GM18873 (cell line): ENCODE measurements at regions not wholly inside any gene's neighbourhood (a gene's known extent, or its start where the extent isn't known, plus 50 kb on each side); places are given as distances from the start of the nearest gene placed in this dataset.

Source experiments
- ATAC-seq: cut with Tn5 transposase; IDR thresholded peaks from one replicate; pipeline ENCODE4 v1.9.1; 2021; ENCODE audit warnings: mild to moderate bottlenecking, moderate library complexity, moderate number of reproducible peaks; ENCODE audit not compliant: unreplicated experiment, low FRiP score

DNA sequence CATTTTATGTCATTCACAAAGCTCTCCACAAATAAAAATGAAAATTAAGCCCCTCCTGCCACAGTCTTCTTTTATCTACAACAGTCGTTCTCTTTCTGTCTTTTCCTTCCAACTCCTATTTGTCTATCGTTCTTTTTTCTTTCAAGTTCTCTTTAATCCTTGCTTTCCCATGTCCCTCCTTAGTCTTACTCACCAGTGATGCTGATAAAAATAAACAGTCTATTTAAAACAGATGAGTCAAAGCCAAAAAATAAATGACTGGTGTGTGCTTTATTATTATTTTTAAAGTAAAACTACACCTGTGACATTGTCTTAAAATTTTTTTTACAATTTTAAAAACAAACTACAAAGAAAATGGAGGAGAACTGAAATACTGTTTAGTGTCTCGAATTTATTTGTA, 137.1 kb upstream of the TMEM161B start:
- no peak for ATAC-seq

DNA sequence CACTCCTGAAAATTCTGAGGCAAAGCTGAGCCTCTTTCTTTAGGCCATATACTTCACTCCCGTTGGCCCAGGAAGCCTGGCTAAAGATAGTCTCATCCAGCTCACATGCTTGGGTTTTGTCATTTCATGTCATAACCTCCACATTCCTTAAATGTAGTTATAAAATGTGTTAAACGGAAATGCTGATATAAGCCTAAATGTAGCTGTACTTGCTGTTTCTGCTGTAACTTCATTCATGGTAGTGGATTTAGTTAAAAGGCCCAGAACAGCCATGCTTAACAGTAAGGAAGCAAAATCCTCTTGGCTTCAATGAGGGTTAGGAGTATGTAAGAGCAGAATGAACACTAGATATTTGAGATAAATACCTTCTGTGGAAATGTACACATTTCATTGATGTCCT, 135.8 kb upstream of the TMEM161B start:
- ATAC-seq = no peak

DNA sequence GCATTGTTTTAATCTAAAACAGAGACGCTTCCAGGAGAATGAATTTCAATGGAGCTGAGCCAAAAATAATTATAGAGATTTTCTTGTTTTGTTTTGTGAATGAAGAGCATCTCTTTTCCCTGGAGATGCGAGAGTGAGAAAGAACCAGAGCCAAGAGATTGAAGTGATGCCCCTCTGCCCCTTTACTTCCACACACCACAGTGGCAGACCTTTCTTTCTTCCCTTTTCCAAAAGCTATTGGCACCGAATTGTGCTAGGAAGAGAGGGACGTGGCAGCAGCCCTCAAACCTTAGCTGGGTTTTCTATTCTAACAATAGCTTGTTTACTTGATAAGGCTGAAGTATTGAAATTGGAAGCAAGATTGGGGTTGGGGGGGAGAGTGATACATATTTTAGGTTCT, 133.0 kb upstream of the TMEM161B start:
- ATAC-seq = no peak

DNA sequence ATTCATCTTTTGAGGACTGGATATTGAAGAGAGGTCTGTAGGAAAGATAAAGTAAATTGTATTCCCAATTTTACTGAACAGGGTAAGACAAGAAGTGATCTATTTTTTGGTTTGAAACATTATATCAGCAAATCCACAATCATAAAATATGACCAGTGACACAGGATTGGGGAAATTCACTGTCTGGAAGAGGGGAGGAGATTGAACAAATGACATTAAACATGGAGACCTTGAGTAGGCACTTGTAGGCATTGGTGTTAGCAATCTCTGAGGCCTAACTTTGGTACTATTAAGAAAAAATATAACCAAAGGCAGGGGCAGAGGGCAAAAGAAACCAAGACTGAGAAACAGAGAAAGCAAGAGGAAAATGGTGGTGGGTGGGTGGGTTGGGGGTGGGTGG, 132.6 kb upstream of the TMEM161B start:
- no peak for ATAC-seq

DNA sequence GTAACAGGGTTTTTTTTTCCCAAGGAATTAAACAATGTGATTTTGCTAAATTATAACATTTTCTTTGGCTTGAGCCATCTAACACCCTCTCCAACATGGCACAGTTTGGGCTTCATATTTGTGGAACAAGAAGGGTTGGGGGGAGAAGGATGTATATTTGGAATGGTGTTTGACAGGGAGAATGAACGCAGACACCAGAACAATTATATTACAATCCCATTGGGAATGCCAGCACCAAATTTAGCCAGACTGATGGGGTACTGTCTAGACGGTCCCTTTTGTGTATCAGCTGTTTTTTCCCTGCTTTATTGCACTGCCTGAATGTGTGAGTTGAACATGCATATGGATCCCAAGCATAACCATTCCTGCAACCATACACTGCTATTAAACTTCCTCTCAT, 130.9 kb upstream of the TMEM161B start:
- ATAC-seq = no peak

DNA sequence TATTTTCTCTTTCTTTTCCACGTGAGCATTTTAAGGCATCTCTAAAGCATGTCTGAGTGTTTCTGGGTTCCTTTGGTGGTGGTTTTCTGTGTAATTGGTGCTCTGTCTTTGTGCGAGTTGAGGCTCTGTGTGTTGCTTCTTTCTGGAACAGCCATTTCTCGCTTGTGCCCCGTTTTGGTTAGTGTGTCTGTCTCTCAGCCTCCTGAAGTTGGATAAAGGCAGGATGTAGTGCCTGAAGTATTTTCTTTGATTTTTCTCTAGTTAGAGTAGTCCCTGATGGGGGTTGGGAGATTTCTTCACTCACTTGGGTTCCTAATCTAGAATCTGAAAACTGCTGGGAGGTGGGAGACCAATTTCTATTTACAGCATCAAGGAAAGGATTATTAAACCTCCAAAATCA, 129.7 kb upstream of the TMEM161B start:
- ATAC-seq = no peak

DNA sequence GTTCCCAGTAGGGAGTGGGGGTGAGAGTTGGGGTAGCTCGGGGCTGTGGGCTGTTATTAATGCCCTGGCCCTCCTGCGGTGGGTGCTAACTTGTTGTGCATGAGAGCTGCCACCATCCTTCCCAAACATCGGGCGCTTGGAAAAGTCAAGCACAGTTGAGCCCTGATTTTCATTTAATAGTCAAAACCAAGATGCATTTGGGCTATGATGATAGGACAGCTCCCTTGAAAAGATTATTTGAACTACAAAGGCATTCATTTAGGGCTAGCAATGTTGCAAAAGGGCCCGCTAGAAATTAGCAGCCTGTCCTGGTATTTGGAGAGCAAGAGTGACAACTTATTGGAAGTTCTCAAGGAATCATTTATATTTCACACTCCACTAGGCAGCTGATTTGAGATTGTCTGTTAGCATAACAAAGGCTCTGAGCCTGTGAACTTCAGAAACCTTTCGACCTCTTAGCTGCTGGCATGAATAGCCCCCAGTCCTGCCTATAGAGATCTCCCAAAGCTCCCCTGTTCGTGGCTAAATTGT, 128.2 kb upstream of the TMEM161B start:
- ATAC-seq = no peak

DNA sequence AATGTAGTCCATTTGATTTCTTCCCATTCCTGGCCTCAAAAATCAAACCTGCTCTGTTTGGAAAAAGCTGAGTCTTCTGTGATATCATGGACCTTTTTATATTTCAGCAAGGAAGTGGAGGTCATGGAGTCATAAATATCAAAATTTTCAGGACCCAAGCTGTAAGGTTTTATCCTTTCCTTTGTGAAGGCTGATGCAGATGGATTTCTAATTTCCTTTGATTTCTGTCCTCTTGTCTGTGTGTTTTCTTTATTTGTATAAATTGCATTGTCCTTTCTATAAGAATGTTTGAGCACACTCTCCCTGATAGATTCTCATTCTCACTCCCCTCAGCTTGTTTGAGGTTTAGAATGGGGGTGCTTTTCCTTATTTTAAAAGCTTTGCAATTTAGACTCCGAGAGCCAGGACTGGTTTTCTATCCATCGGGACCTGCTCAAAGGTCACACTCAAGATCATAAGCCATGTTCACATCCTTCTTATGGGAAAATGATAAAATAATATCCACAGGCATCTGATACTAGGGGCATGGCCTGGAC, 127.4 kb upstream of the TMEM161B start:
- ATAC-seq = no peak

DNA sequence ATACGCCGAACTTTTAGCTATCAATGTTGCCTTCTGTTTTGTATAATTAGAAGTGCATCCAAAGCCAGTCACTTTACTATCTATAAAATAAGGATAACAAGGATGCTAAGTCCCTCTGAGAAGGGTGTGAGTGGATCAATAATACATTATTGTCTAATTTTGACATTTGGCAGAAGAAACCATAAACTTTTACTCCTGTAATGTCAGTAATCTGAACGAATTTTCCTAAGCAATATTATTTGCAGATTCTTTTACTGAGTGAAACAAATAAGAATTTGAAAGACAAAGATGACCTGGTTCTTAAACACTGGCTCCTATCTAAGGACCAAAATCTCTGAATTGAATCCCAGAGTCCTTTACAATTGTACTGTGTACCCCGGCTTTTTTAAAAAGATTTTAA, 126.6 kb upstream of the TMEM161B start:
- ATAC-seq = no peak

DNA sequence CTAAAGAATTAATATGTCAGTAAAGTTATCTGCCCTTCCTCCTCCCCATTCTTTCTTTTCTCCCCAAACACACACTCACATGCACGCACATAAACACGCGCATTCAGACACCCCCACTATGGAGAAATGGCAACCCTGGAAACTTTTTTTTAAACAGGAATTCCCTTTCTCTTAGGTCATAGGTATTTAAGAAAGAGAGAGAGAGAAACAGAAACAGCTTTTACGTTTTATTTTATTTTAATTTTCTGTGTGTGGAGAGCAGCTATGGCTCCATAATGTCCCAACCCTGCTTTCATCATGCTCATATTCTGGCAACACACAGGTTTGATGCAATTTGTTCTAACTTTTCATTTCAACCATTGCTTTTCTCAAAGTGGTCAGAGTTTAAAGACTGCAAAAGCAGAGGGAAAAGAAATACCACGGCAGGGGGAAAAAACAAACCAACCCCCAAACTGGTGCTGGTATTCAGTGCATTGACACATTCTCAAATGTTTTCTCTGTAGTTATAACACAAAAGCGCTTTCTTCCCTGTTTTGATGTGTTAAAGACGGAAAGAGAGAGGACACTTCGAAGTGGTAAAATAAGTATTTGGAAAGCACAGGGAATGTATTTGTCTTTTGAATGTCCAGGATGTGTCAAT, 126.0 kb upstream of the TMEM161B start:
- ATAC-seq = no peak

DNA sequence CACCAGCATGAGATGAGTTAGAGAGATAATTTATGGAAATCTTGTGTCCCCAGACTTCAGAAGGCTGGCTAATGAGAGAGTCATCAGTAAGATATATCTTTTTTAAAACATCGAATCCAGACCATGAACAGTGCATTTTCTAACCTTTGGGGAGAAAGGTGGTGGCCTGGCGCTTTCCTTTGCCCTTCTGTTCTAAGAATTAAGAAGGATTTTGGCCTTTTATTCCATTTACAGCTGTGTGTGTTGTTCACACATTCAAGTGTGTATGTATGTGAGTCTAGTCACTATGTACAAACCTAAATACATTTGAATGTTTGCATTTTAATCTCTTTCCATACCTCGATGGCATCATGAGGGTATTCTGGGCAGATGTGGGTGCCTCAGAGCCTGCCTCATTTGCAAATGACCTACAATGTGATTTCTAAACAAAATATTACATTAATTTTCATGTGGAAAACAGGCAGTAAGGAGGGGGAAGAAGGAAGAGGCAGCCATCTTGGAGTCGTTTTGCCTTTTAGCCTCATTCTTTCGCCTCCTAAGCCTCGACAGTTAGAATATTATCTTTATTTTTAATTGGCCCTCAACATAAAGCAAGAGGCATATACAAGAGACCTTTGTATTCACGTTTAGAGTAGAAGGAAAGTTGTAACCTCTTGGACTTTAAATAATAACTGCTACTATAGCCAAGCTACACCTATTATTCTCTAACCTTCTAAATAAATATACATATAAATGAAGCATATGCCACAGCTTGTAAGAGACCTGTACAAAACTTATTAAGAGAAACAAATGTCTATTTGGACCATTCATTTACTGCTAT, 125.3 kb upstream of the TMEM161B start:
- no peak for ATAC-seq

DNA sequence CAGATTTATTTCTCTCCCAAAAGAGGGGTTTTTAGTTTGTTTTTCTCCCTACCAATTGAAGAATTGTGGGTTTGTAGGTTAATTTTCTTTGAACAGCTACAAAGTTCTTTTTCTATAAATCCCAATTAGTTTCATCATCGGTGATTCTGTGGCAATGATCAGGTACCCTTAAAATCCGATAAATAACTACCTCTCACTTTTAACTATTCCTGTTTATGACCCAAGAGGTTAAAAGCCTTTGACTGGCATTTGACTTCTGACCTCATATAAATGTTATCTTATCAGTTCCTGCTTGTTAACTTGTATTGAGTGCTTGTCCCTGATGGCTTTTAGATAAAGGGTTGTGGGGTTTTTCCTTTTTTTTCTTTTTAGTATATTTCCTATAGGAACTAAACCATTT, 124.4 kb upstream of the TMEM161B start:
- ATAC-seq = no peak

DNA sequence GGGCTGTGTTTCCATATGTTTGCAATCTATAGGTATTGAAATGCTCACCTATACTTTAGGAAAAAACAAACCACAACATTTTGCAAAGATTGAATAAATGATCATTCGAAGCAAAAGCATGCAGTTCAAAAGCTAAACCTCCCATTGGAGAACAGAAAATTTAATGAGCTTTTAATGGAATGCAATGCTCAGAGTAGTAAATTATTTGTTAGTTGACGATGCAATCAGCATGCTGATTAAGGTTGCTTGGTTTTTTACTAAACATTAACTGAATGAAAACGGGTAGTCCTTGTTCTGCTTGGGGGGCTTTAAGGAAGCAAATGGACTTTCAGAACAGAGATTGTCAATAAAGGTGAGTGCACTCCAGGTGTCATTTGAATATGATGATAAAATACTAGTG, 123.3 kb upstream of the TMEM161B start:
- ATAC-seq = no peak

DNA sequence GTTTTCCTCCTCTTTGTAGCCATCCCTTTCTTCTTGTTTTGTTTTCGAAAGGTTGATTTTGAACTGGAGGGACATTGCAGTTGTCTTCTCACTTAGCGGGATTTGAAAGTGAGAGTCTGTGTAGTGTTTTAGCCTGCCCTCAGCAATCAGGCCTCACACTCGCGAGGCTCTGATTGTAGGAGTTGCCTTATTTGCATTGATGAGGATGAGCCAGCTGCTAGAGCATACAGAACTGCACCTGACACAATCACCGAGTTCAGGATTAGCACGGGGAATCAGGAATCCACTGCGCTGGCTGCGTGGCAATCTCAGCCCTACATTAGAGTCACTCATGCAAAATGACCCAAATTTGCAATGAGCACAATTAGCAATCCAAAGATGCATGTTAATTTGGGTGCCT, 122.5 kb upstream of the TMEM161B start:
- no peak for ATAC-seq

DNA sequence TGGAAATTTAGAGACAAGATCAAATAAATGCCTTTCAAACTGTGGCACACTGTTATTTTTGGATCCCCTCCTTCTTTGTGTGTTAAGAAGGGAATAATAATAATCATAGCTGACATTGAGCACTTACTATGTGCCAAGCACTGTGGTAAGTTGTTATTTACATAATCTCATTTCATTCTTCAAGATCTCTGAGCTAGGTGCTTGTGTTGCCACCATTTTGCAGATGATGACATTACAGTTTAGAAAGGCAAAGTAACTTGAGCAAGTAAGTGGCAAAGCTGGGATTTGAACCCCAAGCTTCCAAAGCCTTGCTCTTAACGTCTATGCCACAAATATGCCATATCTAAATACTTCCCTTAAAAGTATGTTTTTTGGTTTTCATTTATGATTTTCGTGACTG, 121.8 kb upstream of the TMEM161B start:
- no peak for ATAC-seq

DNA sequence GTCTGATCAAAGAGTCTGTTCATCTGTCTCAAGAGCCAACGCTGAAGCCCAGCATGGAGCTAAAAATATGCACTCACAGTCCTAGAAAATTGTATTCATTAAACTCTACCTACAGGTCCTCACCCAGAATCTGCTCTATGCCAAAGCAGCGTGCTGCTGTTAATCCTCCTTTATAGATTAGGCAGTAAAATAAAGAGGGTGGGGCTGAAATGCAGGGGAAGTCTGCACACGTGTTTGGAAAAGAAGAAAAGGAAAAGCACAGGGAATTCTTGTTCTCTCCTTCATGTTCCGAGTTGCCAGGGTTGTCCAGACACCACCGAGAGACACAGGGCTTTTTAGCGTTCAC, 121.4 kb upstream of the TMEM161B start:
- ATAC-seq = no peak

DNA sequence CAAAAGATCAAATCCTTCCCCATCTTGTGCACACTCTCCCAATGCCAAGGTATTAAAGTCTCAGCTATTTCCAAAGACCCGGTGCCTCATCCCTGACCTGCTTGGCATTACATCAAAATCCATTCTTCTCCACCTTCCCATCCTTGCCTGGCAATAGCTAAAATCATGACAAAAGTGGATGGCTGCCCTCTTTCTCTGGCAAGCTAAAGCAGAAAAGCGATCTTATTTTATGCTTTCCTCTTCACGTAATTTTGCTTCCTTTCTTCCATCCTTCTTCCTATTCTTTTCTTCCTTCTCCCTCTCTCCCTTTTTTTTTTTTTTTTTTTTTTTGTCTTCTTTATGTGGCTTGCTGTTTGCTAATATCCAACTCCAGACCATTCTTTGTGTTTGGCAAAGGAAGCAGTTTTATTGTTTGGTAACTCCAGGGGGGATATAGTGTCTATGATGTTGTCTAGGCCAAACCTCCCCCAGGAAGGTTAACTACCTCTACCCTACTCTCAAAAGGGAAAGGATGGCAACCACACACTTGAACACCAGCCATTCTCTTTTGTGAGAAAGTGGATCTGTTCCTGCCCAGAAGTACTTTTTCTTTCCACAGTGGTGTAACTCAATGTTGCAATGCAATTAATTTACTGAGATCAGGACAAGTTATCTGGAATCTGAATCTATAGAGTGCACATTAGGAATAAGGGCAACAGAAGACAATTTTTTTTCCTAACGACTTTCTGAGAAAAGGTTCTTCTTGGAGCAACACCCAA, 120.9 kb upstream of the TMEM161B start:
- no peak for ATAC-seq

DNA sequence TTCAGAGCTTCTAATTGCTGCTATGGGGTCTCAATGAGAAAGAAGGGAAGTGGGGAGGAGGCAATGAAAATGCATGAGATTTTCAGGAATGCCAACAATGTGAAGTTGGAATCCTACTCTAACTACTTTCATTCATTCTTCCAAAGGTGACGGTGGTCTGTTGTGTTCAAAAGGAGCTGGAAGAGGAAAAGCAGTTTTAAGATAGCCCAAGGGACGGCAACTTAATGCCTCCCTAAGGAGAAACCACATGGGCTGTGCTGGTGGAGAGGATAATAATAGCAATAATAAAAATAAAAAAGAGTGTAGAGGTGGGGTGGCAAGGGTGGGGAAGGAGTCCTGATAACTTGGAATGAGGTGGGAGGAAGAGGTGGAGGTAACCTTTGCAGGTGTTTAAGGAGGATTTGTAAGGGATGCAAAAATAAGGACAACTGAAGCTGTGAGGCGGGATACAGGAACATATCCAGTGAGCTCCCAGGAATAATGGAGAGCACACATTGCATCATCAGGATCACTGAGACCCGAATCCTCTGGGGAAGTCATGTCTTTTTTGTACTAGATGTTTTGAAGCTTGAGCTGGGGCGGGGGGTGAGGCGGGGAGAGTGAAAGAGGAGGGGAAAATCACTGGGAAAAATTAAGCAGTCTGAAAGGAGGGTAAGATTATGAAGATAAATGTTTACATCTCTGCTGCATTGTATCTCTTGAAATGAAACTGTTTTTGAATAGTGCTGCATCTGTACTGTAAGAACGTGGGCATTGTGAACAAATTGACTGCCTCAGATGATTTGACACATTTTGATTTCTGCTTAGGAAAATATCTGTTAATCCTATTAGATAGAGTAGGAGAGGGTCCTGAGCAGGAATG, 120.1 kb upstream of the TMEM161B start:
- ATAC-seq = no peak

DNA sequence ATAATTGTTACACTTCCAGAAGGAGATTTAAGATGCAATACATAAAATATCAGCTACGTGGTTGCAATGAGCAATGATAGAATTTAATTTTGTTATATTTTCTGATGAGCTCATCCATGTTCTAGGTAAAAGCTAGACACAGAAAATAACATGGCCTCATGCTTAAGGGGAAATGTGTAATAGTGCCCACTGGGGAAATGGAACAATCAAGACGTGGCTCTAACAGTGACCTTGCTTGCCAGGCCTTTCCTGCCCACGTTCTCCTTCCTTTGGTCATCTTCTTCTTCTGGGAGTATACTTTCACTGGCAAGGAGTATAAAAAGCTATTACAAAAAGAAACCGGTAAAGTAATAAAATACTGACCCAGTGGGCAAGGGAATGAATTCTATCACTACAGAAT, 116.2 kb upstream of the TMEM161B start:
- ATAC-seq = no peak

DNA sequence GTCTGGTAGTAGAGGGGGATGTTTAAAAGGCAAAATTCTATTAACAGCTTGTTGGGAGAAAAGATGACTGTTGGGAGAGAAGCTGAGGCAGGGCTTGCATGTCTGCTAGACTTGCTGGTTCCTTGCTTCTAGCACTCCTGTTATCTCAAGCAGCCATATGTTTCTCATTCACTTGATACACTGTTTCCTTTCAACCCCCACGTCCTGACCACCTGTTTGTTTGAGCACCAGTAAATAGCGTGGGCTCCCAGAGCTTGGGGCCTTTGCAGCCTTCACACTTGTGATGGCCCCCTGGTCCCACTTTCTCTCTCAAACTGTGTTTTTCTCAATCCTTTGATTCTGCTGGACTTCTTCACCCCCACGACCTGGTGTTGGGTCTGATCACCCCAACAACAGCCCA, 111.7 kb upstream of the TMEM161B start:
- ATAC-seq = no peak
